NCI-H345 treated with DMSO at 0.1 percent for 48 hours (cell line): ENCODE measurements at regions not wholly inside any gene's neighbourhood (a gene's known extent, or its start where the extent isn't known, plus 50 kb on each side); places are given as distances from the start of the nearest gene placed in this dataset.
"Not testable (repeated sequence)": the region's sequence is repeated elsewhere in the genome, so short reads cannot be mapped to it uniquely, and the experiment has no call there.

Experiments
- DNase-seq: peaks from one replicate; lab custom pipeline; 2025; ENCODE audit not compliant: unreplicated experiment; lab: John Stamatoyannopoulos, UW

DNA sequence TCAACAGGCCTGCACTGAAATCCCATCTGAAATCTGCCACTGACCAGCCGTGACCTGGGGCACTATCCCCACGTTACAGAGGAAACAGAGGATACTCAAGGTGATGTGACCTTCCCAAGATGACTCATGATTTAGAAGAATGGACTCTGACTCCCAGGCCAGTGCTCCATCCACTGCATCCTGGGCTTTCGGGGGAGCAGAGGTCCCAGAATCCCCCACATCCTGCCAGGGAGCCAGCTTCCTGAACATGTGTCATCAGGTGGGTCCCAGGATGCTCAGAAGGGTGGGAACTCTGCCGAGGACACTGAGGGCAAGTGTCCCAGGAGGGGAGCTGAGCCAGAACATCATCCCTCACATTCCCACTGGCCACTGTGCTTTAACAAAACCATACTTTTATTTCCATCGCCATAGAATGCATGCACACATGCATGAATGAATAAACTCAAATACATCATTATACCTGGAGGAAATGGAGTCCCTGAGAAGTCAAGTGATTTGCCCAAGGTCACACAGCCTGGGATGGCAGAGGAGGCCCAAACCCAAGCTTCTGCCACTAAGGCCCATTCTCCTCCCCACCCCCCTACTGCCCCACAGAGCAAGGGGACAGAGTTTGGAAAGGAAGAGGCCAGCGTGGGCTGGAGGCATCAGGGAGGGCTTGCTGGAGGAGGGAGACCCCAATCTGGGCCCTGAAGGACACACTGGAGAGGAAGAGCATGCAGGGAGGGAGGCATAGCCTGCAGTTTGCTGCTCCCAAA is 189.4 kb downstream of the MATN1 start:
- no peak for DNase-seq

DNA sequence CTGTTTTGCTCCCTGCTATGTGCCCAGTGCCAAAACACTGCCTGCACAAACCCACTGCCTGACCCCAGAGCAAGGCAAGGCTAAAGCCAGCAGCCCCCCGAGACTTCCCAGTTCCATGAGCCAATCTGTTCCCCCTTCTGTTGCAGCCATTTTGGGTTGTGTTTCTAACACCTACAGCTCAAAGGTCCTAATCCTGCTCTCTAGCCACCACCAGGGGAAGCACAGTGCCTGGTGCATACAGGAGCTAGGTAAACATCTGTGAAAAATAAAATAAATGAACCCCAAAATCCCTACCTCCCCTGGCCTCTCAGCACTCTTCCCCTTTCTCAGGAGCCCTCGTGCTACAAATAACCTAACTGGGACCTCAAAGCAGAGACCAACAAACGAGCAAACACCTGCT is 190.2 kb downstream of the MATN1 start:
- DNase-seq: no peak

DNA sequence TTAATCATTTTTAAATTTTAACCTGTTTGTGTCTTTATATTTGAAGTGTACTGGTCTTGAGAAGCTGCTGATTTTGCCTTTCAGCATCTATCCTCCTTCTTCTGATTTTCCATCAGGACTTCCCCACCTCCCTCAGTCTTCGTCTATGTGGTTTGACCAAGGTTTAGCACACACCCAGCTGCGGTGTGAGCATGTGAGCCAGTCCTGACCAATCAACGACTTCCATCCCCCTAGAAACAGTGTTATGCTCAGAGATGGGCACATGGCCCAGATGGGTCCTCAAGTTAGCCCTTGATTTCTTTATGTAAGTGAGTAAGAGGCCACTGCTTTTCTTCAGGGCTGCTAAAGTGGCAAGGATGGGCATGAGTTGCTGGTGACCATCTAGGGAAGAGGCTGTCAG is 190.8 kb downstream of the MATN1 start:
- no peak for DNase-seq

DNA sequence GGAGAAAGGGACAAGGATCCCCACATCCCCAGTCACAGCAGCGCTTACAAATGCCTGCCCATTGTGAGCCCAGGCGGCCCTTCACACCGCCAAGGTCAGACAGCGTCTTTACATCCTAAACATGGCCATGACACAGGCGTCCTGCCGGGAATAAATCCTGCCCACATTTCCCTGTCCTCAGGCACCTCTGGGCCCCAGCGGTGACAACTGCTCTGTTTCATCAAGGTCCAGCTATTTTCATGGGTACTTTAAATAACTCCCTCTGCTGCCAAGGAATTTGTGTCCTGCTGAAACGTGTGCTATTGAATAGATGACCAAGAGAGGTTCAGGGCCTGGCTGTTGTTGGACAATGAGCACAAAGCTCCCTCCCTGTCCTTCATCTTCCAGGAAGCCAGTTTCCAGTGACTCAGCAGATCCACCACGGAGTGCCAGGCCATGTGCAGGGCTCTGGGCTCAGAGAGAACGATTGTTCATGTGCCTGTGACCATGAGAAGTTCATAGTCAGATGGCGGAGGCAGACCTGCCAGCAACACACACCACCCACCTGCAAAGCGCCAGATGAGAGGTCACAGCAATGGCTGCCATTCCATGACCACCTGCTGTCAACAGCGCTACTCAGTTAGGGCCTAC is 195.8 kb downstream of the MATN1 start:
- no peak for DNase-seq

DNA sequence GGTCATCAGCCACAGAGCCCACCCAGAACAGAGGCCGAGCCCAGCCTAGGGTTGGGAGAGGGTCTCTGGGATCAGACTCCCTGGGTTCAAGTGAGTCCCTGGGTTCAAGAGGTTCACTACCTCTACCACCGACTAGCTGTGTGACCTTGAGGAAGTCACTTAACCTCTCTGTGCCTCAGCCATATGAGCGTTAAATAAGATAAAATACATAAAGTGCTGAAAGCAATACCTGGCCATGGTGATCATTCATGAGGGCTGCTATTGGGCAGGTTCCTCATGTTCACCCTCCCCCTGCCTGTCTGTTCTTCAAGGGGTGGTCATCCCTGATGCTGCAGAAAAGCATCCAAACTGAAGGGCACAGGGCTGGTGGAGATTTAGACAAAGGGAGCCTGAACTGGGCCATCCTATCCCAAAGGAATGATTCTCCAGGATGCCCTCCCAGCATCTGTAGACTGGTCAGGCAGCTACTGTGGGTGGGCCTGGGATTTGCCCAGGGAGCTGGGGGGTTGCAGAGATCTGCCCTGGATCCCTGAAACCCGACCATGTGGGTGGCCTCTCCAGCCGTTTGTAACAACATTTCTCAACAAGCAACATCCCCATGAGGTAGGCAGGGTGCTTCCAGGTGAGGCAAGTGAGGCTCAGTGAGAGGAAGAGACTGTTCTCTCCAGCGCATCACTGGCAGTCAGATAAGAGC is 196.6 kb downstream of the MATN1 start:
- no peak for DNase-seq

DNA sequence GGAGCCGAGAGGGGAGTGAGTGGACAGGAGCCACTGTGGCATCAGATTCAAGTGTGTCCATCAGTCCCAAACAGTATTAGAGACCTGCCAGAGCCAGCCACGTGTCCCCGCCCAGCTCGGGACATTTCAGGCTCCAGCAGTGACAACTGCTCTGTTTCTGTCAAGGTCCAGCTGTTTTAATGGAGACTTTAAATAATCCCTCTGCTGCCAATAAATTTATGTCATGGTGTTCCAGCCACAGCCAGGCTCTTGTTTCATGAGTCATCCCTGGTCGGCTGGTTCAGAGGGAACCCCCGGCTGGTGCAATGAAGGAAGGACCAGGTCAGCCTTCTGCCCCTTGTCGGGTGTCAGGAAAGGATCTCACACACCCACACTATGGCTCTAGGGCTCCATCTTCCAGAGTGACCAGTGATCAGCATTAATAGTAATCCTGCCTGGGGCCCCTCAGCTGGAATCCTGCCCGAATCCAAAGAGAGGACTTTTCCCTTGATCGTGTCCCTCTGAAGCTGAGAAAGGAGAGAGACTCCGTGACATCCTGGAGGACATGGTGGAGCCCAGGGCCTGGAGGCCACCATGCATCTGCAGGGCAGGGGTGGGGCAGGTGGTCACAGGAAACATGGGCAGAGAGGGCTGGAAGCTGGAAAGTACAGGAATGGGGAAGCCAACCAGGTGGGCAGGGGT is 197.3 kb downstream of the MATN1 start:
- DNase-seq: no peak

DNA sequence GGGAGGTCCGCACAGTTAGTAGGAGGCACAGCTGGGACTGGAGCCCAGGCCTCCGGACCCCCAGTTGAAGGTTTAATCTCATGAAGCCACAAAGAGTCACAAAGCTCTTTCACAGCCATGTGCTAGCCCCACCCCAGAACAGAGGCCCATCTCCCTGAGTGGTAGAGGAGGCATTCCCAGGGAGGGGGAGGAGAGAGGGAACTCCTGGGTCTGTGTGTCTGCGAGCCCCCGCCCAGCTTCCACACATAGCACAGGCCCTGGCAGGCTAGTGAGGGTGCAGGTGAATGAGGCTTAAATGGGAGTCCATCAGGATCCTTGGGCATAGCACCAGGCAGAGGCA is 197.8 kb downstream of the MATN1 start:
- no peak for DNase-seq

DNA sequence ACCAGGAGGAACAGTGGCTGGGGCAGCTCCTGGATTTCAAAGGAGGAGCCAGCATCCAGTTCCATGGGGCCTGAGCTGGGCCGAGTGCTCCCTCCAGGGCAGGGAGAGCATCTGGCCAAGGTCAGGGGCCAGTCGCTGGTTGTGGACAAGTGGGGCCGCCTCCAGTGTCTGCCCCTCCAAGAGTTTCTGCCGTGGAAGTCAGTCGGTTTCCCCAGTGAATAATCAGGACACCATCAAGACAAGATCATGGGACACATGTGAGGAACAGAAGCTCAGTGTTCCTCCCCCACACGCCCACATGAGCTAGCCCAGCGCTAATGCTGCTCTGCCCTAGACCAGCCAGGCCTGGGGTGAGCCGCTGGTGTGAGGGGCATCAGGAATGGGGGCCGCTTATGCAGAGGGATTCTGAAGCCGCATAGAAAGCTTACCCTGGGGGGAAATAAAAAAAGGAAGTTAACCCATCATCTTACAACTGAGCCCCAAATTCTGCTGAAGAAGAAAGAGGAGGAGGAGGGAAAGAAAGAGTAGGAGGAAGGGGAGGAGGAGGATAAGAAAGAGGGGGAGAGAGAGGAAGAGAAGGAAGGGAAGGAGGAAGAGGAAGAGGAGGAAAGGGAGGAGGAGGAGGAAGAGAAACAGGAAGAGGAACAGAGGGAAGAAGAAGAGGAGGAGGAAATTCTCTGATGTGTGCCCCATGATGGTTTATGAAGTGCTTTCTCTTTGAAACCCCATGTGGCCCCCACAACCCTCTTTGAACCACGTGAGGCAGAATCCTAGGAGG is 198.4 kb downstream of the MATN1 start:
- DNase-seq: no peak

DNA sequence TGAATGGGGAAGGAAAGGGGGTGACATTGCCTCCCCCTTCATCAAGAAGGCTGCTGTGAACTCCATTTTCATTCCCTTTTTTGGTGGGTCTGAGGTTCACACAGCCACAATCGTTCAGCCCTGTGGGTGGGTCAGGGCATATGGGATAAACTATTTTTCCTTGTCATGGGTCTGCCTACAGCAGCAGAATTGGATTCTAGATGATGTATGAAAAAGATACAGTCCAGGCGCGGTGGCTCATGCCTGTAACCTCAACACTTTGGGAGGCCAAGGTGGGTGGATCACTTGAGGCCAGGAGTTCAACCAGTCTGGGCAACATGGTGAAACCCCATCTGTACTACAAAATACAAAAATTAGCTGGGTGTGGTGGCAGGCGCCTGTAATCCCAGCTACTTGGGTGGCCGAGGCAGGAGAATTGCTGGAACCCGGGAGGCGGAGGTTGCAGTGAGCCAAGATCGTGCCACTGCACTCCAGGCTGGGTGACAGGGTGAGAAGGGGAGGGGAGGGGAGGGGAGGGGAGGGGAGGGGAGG is 199.3 kb downstream of the MATN1 start:
- not testable (repeated sequence) for DNase-seq

DNA sequence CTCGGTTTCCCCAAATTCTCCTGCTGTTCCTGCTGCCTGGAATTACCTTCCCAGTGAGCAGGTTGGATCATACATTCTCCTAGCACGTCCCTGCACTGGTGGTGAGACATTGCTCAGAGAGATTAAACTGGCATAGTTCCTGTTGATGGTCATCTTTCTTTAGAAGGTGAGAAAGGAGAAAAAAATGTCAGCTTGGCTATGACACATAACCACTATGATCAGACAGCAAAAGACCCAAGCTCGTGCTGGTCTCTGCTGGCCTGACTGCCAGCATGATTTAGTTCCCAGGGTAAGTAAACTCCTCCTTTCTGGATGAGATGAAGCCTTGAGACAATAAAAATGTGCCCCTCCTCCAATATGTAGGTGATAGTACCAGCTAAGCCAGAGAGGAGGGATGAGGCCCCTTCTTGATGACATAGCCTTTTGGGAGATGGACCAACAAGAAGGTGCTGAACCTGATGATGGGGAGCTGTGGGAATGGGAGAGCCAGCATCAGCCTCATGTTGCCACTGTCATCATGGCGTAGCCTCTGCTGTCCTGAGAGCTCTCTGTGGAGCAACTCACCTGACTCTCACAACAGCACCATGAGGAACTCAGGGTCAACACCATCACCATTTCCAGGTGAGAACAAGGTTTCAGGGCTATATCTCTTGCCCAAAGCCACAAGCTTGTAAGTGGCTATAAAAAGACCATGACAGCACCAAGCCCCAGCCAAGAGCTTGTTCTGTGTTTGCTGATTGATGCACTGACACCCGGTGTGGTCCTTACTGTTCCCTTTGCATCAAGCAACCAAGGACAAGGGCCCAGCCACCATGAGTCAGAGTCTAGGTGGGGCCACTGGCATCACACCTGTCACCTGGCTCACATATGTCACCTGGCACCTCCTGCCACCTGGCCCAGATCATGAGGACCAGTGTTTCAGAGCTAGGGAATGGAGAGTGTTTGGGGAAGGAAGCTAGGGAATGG is 200.0 kb downstream of the MATN1 start:
- no peak for DNase-seq

DNA sequence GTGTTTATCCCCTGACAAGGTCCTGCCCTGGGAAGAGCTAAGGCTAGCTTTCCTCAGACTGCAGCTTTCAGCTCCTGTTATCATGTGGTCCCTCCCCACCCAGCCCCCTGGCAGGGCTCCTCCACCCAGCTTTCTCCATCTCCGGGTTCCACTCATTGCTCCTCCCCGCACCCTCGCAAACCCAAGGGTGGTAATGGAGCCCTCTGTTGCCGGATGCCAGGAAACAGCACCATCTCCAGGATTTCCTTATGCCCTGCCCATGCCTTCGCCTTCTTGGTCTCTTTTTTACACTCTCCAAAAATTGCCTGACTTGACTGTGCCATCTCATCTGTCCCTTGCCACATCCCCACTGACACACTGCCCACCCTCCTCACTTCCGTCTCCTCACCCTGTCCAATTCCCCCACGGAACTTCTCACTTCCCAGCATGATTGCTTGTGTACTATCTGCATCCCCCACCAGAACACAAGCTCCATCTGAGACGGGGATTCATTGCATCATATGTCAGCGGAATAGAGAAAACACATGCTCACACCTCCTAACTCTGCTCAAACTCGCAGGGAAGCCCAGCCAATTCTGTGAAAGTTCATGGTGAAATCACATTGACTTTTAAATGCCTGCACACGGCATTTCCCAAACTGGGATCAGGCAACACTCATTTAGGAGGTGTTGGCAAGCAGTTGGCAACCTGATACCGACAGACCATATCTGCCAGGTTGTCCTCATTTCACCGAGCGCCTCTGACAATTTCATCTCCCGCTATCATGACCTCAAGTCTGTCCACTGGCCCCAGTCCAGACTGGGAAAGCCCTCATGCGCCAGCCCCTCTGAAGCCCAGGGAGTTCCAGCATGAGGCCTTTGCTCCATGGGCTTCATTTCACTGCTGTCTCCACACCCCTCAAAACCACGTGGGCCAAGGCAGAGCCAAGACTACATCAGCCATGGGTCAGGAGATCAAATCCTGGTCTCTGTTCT is 201.1 kb downstream of the MATN1 start:
- no peak for DNase-seq

DNA sequence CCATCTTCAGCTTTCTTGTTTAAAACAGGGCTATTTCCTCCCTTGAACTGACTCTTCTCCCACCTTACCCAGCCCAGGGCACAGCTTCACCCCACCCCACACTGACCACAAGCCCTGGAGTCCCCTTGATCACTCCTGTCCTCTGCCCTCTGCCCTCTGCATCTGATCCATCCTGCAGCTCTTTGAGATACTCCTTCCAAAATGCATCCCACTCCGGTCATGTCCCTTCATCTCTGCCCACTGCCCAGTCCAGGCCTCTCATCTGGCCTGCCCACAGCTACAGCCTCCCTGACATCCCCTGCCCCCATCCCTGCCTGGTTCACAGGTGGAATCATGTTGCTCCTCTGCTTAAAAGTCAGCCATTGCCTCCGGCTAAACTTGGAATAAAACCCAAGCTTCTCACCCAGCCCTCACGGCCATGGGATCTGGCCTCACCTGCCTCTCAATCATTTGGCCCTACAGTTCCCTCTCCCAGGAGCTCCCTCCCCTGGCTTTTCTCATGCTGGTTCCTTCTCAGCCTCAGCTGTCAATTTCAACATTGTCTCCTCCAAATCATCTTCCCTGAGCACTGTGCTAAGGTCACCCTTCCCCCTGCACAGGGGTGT is 202.0 kb downstream of the MATN1 start:
- DNase-seq: no peak

DNA sequence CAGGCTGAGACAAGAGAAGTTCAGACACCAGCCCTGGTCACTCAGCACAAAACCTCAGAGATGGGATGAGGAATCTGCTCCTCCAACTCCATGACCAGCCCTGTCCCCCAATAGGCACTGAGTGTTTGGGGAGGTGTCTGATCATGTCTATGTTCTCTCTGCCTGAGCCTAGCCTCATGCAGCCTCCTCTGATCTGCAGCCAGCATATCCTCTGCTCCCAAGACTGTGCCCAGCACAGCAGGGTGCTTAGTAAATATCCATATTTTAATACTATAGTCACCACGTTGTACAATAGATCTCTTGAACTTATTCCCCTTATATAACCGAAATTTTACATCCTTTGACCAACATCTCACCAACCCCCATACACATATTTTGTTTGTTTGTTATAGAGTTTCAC is 202.9 kb downstream of the MATN1 start:
- DNase-seq: no peak

DNA sequence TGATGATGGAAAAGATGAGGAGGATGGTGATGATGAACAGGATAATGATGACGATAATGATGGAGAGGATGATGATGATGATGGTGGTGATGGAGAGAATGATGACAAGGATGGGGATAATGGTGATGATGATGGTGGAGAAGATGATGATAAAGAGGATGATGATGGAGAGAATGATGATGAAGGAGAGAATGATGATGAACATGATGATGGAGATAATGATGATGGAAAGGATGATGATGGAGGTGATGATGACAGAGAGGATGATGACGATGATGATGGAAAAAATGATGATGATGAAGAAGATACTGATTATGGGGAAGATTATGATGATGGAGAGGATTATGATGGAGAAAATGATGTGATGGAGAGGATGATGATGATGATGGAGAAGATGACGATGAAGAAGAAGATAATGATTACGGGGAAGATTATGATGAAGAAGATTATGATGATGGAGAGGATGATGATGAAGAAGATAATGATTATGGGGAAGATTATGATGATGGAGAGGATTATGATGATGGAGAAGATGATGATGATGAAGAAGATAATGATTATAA is 204.1 kb downstream of the MATN1 start:
- no peak for DNase-seq

DNA sequence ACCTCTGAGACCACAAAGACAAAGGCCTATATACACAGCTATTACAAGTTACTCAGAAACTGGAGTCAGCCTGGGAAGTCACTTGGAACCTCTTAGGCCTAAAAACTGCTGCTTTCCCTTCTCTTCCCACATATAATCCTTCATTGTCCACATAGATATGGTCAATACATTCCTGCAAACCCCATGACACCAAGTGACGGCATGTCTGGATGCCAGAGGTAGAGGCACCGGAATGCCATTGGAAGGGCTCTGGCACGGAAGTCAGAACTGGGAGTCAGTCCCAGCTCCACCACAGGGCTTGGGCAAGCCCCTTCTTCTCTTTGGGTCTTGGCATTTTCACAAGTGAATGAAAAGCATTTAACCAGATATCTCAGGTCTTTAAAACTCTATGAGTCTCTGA is 204.7 kb downstream of the MATN1 start:
- no peak for DNase-seq

DNA sequence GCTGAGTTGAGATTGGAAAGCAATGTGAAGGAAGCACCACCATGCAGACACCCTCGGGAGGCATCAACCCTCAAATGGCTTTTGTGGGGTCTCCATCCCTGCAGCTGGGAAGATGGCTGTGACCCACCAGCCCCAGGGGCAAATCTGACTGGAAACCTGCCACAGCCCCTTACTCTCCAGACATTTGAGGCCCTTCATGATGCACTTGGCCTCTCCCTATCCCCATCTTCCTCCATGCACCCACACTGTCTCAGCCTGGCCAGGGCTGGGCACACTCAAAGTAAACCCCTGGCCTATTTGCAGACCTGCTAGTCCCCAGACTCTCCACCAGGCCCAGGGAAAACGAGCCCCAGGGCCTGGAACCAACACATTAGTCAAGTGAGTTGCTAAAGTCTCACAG is 205.2 kb downstream of the MATN1 start:
- DNase-seq: no peak

DNA sequence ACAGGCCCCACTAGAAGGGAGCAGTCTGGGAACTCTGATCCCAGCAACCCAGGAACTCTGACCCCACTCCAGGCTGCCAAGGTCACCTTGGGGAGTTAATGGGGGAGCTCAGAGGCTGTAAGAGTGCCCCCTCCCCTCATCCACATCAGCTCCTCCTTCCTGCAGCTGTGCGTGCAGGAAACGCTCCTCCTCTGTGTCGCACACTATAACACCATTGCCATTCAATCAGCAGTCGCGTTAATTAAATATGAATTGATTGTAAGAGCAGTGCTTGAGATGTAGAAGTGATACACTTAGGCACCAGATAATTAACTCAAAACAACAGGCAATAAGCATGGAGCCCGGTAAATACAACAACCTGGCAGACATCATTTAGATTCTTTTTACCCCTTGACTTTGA is 205.7 kb downstream of the MATN1 start:
- DNase-seq: not testable (repeated sequence)

DNA sequence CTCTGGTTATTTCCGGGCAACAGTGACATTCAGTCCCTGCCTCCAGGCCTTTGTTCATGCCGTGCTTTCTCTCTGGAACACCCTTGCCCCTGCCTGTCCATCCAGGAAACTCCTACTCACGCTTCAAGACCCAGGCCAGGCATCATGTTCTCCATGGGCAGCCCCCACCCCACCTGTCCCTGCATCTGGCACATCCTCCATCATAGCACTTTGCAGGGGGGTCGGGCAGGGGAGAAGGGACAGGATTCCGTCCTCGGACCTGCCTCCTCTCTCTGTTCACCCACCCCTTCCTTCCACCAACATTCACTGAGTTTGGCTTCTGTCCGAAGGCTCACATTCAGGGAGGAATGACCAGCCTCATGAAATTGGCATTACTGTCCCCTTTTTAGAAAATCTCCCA is 206.1 kb downstream of the MATN1 start:
- DNase-seq: not testable (repeated sequence)
